GM21786 (cell line): ENCODE measurements at regions not wholly inside any gene's neighbourhood (a gene's known extent, or its start where the extent isn't known, plus 50 kb on each side); places are given as distances from the start of the nearest gene placed in this dataset.

Experiments
- ATAC-seq: cut with Tn5 transposase; IDR thresholded peaks from one replicate; pipeline ENCODE4 v1.9.1; 2021; ENCODE audit not compliant: unreplicated experiment

- no peak for ATAC-seq
These were observed 157.6 kb upstream of the PLXNA4 start for GRCh38 chr7:132733860-132734259.

GRCh38 chr7:132732321-132732865 lies 156.1 kb upstream of the PLXNA4 start:
- ATAC-seq = no peak

GRCh38 chr7:132730105-132730504 lies 153.8 kb upstream of the PLXNA4 start:
- no peak for ATAC-seq

- no peak for ATAC-seq
These were observed 147.3 kb upstream of the PLXNA4 start for GRCh38 chr7:132723506-132724081.

GRCh38 chr7:132720835-132721234 lies 144.6 kb upstream of the PLXNA4 start:
- no peak for ATAC-seq

GRCh38 chr7:132713893-132714292 lies 137.6 kb upstream of the PLXNA4 start:
- ATAC-seq = no peak

GRCh38 chr7:132709971-132710567 lies 133.8 kb upstream of the PLXNA4 start:
- no peak for ATAC-seq

- no peak for ATAC-seq
These were observed 132.2 kb upstream of the PLXNA4 start for GRCh38 chr7:132708470-132708869.

- no peak for ATAC-seq
These were observed 128.9 kb upstream of the PLXNA4 start for GRCh38 chr7:132705146-132705545.

GRCh38 chr7:132703742-132704141 lies 127.5 kb upstream of the PLXNA4 start:
- ATAC-seq = no peak

GRCh38 chr7:132697003-132697402 lies 120.7 kb upstream of the PLXNA4 start:
- ATAC-seq = no peak

GRCh38 chr7:132696332-132696731 lies 120.1 kb upstream of the PLXNA4 start:
- no peak for ATAC-seq

GRCh38 chr7:132691201-132691600 lies 114.9 kb upstream of the PLXNA4 start:
- no peak for ATAC-seq

GRCh38 chr7:132690174-132690573 lies 113.9 kb upstream of the PLXNA4 start:
- ATAC-seq = no peak

- no peak for ATAC-seq
These were observed 111.7 kb upstream of the PLXNA4 start for GRCh38 chr7:132687981-132688383.

- no peak for ATAC-seq
These were observed 110.7 kb upstream of the PLXNA4 start for GRCh38 chr7:132687016-132687415.

- ATAC-seq = no peak
These were observed 109.0 kb upstream of the PLXNA4 start for GRCh38 chr7:132685277-132685676.

- no peak for ATAC-seq
These were observed 107.8 kb upstream of the PLXNA4 start for GRCh38 chr7:132683896-132684690.

GRCh38 chr7:132681951-132682350 lies 105.7 kb upstream of the PLXNA4 start:
- ATAC-seq = no peak

- no peak for ATAC-seq
These were observed 104.3 kb upstream of the PLXNA4 start for GRCh38 chr7:132680590-132680989.

GRCh38 chr7:132678656-132679055 lies 102.4 kb upstream of the PLXNA4 start:
- no peak for ATAC-seq

GRCh38 chr7:132677918-132678317 lies 101.6 kb upstream of the PLXNA4 start:
- ATAC-seq = no peak
